Esophagus muscularis mucosa (tissue), 4 donors: ENCODE measurements at regions not wholly inside any gene's neighbourhood (a gene's known extent, or its start where the extent isn't known, plus 50 kb on each side); places are given as distances from the start of the nearest gene placed in this dataset.

ENCODE experiments used
- EP300 ChIP-seq: sonication (generic); formaldehyde crosslinking; IDR thresholded peaks from one replicate; pipeline ENCODE4 v1.6.1; 2017; ENCODE audit warnings: antibody characterized with exemption
- POLR2A ChIP-seq: fragments of 450-650 bp; IDR thresholded peaks from one replicate; pipeline ENCODE4 v1.6.1; 2017; ENCODE audit warnings: antibody characterized with exemption, moderate library complexity, mild to moderate bottlenecking, low read depth
- TF ChIP-seq, protein P1 (sequence below), 3 experiments: fragments of 200-600 bp in 2 of 3; fragments of 450-650 bp in 1 of 3; sonication (generic) in 2 of 3; IDR thresholded peaks; one replicate each; pipeline ENCODE4 v1.5.1; 2017 to 2019; ENCODE audit warnings: antibody characterized with exemption in 3 of 3, mild to moderate bottlenecking in 2 of 3, moderate library complexity in 1 of 3

DNA sequence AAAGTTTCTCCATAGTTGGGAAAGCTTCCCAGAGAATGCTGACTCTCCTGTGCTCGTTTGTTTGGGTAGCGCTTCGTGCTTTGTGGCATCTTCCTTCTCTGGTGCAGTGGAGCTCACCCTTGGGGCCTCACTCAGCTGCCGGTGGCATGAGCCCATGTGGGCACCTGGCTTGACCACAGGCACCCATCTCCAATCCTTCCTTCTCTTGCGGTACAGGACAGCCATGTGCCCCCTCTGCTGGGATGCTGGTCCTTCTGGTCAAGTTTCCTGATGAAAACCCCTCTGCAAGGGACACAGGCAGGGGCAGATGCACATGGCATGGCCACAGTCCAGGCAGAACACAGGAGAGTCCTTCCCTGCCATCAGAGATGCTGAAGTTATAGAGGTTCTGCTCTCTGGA lies 555.9 kb upstream of the HS6ST1 start:
- TF ChIP-seq, protein P1, sequence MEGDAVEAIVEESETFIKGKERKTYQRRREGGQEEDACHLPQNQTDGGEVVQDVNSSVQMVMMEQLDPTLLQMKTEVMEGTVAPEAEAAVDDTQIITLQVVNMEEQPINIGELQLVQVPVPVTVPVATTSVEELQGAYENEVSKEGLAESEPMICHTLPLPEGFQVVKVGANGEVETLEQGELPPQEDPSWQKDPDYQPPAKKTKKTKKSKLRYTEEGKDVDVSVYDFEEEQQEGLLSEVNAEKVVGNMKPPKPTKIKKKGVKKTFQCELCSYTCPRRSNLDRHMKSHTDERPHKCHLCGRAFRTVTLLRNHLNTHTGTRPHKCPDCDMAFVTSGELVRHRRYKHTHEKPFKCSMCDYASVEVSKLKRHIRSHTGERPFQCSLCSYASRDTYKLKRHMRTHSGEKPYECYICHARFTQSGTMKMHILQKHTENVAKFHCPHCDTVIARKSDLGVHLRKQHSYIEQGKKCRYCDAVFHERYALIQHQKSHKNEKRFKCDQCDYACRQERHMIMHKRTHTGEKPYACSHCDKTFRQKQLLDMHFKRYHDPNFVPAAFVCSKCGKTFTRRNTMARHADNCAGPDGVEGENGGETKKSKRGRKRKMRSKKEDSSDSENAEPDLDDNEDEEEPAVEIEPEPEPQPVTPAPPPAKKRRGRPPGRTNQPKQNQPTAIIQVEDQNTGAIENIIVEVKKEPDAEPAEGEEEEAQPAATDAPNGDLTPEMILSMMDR (IDR thresholded peaks at IDR 0.05) = no peak
- TF ChIP-seq POLR2A (no peak), EP300 (no peak)
